Stimulated activated CD4-positive, alpha-beta T cell treated with anti-CD3 and anti-CD28 coated beads, Interleukin-4, amount 100 ng/mL, for 4 hours (primary cell): ENCODE measurements at regions not wholly inside any gene's neighbourhood (a gene's known extent, or its start where the extent isn't known, plus 50 kb on each side); places are given as distances from the start of the nearest gene placed in this dataset.

Experiments used
- DNase-seq, 2 experiments: peaks; one replicate each; pipeline ENCODE4 v3.0.0-alpha.2; 2020

DNA sequence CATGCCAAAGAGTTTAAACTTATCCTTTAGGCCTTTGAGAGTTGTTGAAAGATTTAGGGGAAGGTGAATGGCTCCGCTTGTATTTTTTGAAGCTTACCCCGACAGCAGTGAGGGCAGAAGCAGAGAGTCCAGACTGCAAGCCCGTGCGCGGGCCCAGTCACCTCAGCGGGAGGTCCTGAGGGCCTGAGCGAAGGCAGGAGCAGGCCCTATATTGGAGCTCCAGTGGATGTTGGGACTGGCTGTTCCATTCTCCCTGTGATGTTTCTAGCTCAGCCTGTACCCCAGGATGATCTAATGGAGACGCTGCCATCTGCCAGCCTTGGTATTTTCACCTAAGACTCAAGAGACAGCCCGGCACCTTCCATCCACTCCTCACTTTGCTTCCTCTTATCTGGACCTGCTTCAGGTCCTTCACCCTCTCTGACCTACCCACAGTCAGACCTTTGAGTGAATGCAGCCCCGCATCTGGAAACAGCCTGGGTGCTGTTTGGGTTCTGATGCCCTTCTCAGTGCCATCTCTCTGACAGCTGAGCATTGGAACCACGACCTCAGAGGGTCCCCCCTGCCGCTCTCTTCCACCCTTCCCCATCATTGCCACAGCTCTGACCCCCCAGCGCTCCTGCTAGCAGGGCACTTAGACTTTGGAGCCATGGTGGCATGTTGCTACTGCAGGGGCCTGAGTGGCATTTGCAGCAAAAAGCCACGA, 628.2 kb upstream of the CADM1 start:
- DNase-seq, result no peak

DNA sequence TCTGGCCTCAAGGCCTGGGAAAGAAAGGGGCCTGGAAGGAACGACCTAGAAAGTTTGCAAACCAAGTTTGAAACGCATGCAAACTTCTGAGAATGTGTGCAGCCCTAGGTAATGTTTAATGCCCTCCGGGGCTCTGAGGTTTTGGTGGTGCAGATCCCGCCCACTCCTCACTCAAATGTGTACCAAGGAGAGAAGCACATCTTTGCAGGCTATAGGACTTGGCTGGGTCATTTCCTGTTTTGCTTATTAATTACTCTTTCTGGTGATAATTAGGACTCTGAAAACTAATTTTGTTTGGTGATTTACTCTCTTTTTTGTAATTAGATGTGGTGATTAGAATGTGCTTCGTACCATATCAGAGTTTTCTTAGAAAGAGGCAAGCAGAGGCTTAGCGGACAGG, 625.9 kb upstream of the CADM1 start:
- no peak for DNase-seq

DNA sequence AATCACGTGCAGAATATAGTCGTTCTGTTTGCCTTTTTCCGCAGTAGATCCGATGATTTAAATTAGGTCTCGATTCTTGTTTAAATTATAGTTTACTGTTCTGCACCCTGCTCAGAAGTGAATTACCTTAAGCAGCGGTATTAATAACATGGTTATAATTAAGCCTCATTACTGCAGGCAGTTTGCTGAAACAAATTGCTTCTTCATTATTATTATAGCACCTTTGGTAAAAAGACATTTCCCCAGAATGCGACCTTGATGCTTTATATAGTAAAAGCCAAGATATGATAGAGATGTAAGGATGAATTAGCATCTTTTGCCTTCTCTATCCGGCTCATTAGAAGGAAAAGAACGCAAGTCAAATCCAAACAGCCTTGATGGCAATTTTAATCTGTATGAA, 625.2 kb upstream of the CADM1 start:
- no peak for DNase-seq

DNA sequence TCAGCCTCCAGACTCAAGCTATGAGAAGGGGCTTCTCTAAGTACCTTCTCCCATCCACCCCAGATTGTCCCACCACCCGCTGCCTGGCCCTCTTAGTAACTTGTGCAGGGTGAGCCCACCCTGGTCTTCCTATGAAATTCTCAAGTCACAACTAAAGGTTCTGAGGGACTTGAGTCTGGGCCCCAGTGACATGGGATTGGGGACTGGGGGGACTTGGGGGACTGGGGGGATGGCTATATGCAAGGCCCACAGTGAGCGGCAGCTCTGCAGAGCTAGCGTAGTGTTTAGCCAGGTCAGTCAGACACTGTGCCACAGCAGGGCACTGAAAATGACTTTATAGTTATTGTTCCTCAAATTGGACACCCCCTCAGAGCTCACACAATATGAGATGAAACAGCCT, 622.3 kb upstream of the CADM1 start:
- no peak for DNase-seq

DNA sequence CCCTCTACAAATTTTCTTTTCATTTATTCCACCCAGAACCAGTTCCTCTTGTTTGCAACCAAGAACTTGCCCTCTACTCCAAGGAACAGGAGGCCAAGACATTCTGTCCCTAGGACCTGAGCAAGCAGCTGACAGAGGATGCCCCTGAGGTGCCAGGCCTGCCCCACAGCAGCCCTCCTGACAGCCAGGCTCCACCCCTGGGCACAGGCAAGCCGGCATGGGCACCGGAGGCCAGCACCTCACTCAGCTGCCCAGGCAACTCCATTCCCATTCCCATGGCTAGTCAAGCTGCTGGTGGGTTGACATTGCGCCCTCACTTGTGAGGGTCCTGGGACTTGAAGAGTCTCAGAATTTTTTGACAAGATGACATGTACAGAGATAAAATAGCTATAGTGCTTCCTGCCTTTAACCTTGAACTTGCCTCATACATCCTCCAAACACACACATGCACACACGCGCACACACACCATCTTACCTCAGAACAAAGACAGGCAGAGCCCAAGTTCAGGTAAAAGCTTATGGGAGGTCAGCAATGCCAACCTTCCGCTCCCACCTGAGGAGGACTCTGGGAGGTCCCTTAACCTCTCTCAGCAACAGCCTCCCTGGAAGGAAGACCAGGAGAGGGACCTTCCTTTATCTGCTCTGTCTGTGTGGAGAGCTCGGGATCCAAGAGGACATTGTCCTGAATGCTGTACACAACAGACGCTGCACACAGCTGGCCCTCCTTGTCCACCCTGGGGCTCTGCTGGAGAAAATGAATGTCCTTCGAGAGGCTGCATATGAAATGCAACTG, 620.9 kb upstream of the CADM1 start:
- DNase-seq, result no peak

DNA sequence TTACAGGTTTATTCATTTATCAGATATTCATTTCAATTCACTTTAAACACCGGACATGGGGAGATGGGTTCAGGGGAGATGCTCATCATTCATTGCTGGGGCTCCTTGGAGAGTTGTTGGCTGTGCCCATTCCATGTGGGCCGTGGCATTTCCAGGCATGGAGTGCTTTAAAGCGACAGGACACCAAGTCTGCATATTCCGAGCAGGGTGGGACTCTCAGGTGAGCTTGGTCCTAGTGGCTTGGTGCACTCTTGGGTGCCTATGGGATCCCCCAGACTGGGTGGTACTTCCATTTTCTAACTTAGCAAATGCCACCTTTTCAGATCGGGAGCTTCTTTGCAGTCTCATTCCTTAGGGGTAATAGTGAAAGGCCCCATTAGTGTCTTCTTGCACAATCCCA, 619.5 kb upstream of the CADM1 start:
- no peak for DNase-seq

DNA sequence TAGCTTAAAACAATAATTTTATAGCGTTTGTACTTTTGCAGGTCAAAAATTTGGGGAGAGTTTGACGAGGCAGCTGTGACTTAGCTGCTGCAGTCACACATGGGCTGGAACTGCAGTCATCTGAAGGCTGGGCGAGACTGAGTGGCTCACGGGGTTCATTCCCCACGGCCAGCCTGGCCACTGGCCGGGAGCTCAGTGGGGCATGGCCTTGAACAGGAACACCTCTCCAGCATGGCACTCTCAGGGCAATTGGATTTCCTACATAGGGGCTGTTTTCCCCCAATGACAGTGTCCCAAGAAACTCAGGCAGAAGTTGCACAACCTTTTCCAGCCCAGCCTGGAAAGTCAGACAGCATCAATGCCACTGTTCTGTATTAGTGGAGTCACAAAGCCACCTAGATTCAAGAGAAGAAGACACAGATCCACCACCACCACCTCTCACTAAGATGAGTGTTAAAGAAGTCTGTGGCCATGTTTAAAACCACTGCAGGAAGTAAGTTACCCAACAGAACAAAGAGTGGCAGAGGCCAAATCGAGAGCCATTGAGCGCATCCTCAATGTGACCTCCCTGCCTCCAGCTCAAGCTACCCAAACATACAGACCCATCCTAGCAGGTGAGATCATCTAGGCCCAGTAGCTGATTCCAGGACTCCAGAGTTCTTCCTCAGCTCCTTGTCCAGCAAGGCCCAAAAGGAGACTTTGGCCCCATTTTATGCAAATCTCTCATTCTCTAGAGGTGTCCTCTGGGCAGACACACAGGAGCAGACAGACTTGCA, 618.7 kb upstream of the CADM1 start:
- DNase-seq, result no peak

DNA sequence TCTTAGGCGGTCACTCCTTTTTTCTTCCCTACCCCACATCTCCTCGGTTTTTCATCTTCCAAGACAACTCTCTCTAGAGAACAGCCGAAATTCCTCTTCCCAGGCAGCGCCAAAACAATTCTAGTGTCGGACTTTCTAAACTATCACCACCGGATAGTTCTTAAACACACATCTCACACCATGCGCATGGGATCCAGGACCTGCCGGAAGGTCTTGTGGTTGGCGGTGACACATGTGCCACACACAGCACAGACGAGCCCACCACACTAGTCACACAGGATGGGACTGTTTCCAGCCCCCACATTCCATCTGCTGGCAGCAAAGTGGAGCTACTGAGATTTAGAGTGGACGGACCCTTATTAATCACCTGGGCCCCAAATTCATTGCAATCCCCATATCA, 614.9 kb upstream of the CADM1 start:
- DNase-seq, result no peak

DNA sequence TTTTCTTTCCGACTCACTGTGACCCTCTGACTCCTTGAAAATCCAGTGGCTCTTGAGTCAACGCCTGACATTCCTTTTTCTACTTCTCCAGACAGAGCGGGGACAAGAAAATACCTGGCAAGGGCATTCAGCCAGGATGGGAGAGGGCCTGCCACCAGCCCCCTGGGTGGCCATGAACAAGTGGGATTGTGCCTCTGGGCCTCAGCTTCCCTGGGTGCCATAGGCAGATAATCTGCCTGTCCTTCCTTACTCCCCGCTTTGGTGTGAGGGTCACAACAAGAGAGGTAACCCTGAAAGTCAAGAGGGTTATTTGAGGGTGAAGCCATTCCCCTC, 613.9 kb upstream of the CADM1 start:
- DNase-seq, result no peak

DNA sequence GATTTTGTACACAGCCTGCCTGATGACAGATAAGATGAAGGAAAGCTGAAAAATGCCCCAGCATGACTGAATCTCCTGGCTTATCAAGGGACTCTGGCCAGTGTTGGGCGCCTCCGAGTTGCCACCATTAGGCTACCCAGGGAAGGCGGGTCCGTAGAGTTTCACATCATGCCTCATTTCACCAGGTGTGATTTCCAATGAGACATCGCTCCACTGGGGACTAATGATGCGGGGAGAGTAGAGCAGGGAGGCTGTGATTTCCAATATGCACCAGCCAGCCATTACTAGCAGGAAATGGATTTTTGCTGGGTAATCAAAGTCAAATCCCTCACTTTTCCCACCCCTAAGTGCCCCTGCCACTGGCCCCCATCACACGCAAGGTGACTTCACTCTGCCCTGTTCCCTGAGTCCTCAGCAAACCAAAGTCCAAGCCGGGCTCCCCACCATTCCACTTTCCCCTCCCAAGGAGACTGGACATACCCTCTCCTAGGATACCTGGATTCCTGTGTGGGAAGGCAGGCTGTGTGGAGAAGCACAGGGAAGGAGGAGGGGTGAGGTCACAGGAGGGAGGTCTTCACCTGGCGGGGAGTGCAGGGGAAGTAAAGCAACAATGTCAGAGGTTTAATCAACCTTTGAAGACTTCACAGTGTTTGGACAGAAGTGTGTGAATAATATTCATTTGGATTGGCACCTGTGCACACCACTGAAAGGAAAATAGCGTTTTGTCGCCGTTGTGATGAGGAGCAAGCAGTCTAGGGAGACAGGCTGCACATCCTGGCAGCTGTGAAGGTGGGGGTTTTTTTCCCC, 613.3 kb upstream of the CADM1 start:
- no peak for DNase-seq

DNA sequence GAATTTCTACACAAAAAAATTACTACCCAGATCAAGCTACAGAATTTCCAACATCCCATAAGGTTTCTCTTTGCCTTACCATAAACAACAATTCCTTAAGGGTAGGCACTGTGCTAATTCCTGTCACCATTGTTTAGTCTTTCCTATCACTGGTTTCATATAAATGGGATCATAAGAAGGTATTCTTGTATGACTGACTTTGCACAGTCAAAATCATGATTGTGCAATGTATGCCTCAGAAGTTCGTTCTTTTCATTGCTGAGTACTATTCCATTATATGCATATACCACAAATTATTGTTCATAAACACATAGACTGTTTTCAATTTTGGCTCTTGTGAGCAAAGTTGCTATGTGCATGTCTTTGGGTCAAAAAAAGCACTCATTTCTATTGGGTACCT, 611.6 kb upstream of the CADM1 start:
- no peak for DNase-seq

DNA sequence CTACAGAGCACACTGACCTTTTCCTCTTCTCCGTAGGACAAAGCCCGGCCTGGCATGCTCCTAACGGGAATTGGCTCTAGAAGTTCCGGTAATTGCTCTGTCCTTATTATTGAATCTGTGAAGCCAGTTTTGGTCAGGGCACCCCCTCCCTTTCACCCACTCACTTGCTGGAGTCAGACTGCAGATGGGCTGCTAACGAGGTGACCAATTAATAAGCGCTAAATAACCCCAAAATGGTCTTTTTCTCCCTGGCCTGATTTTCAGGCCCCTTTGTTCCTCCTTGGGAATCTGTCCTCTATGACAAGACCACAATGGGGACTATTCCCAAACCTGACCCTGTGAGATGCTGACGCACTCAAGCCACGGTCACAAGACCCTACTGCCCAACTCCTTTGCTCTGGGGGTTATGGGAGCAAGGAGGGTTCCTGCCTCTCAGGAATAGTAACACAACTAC, 610.0 kb upstream of the CADM1 start:
- DNase-seq, result no peak

DNA sequence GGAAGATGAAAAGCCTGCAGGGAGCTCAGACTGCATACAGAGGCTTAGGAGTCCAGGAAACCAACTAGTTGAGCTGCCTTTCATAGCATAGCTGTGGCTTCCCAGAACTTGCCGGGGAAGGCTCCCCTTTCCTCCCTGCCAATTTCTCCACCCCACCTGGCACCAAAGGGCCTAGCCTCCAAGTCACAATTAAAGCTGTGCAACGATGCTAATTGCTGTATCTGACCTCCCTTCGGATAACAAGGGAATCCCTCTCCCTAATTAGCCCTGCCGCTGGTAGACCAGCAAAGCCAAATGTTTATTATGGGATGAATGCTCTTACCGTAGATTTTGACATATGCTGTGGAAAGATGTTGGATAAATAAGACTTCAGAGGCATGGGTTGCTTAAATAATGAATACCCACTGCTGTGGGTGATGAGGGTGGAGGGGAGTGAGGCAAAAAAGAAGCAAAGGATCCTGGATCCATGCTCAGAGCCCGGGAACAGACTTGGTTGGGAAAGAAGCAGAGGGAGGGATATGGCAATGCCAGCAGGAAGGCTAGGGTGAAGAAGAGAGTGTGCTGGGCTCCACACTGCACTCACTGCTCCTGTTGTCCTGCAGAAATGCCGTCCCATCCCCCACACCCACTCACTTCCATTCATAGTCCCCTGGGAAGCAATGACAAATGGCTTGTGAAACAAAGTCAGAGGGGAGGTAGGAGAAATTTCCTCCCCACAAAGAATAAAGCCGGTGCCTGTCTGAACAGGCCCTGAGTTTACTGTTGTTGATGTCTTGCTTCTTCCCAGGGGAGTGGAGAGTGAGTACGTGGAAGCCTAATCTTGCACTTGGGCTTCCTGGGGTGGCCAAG, 608.1 kb upstream of the CADM1 start:
- DNase-seq, result no peak

DNA sequence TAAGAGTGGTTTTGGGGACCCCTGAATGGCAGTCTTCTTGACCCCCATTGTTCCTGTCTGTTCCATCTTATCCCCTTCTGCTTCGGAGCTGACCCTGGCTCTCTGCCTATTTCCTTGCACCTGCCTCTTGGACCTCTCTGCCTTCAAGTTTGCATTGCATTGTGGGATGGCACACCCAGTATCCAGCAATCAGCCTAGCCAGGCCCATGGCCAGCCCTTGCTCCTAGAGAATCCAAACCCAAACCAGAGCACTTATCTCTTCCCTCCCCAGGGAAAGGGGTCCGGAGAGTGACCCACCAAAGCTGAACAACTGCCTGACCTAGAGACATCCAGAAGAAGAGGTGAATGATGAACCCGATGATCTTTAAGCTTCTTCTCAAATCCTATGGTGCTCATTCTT, 607.3 kb upstream of the CADM1 start:
- no peak for DNase-seq

DNA sequence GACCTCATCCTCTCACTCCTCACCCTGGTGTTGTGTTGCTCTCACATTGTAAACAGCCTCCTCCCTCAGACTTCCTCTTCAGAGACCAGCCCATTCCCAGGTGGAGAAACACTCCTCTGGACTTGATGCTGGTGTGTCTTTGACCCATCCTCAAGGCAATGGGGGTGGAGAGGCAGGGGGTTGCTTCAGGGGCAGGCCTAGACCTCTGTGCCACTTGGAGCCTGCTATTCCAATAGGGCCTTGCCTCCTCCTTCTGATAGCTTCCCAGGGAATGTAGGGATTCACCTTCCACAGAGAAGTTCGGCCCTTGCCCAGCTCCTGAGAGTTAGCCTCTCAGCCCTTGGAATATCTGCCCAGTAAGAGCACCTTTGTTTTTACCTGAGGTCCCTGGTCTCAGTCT, 606.6 kb upstream of the CADM1 start:
- DNase-seq, result no peak

DNA sequence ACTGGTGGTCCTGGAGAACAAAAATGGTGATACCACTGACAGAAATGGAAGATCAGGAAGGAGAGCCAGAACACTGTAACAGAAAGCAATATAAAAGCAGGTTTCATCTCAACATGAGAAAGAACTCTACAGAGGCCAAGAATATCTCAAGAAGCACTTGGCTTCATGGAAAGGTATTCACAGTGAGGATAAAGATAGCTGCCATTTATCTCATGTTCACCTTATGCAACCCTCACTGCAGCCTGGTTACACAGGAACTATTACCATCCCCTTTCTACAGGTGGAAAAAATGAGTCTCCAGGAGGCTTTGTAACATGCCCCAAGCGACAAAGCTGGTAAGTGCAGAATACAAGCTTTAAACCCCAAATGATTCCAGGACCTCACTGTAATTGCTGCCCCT, 606.1 kb upstream of the CADM1 start:
- DNase-seq, result no peak

DNA sequence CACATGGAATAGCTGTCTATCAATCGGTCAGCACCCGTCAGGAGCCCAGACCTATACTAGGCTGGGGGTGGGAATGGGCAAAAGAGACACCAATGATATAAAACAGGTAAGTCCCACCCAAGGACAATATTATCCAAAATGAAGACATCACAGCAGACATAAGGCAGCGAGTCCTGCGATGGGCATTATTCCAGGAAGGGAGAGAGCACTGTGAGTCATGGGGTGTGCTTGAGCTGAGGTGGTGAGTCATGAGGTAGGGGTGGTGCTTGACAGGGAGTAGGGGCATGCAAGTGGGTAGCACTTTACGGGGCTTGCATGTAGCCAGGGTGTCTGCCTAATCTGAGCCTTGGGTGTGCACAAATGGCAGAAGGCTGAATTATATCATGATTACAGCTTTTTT, 605.0 kb upstream of the CADM1 start:
- no peak for DNase-seq

DNA sequence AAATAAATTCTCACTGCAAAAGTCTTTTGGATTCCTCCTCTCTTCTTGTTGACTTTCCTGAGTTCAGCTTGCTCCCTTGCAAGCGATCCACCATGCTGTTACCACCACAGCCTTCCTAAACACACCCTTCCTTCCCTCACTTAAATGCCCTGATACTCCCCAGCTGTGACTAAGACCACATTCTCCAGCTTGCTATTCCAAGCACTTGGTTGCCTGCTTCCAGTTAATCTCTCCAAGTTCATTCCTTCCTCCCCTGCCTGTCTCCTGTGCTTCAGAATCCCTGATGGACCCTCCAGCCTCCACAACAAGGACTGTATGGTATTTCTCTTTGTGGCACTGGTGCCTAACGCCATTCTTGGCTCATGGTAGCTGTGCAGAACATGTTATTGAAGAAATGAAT, 603.9 kb upstream of the CADM1 start:
- no peak for DNase-seq

DNA sequence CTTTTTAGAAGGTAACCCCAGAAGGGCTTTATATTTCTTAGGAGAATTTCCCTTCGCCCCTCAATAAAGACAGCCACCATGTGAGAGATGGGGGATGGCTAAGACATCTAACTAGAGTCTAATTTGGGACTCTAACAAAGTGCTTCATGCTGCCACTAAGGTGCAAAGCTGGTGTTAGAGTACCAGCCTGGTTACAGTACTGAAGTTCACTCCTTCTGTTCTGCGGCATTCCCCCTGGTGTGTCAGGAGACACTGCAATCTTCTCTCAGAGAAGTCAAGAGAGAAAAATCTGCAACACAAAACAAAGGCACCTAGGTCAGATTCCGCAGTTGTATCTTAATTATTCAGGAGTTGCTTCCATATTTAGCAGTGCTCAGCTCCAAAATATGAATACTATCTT, 603.0 kb upstream of the CADM1 start:
- no peak for DNase-seq

DNA sequence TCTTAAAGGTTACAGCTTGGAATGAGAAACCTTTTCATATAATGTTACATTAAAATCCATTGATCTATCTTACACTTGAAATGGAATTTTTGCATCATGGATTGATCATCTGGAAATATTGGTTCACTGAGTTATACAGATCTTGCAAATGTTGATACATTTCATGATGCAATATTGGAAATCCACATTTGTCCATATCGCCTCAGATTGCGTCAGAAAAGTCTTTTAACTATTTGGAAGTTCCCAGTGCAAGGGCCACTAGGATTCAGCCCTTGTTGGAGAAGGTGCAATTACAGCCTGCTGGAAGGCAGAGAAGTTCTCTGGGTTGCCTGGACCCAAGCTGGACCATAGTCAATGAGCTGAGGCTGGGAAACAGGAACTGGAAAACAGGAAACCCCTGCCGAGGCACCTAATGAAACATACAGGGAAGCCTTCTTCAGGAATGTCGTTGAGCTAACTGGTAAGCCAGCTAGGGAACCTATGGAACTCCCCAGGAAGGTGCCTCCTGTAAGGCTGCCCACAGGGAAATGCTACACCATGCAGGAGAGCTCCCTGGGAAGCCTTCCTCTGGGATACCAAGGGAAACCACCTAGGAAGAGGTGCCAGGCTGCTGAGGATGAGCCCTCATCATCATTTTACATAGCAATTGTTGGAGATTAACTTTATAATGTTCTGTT, 600.4 kb upstream of the CADM1 start:
- DNase-seq, result no peak

DNA sequence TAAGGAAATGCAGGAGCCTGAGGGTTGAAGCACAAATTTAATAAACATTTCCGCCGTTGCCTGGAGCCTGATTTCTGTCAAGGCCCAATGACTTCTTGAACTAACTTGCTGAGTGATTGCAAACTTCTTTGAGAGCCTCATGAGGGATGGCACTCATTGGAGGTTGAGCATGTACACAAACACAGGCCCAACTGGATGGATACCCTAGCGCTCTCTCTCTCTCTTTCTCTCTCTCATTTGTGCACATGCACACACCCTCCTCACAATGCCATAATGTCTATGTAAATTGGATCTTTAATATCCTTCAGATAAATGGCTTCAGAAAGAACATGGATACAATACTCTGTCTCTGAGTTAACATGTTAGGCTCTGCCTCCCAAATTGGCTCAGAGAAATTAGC, 597.7 kb upstream of the CADM1 start:
- DNase-seq, result no peak

DNA sequence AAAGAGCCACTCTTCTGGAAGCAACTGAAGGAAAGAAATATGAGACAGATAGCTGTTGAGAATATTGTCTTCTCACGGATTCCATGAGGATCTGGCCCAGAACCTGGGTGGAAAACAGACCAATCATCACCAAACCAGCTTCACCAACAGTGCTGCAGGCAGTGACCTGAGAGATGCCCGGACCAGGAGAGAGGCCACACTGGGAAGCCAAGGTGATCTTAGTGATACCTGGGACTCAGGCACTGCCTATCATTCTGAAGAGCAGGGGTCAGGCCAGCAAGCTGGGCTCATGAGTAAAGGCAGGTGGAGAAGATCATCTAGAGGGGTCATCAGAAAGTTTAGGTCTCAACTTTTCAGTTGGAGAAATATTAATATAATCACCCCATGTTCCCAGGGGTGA, 595.8 kb upstream of the CADM1 start:
- no peak for DNase-seq
